ENCODE measurements at regions not wholly inside any gene's neighbourhood (a gene's known extent, or its start where the extent isn't known, plus 50 kb on each side); places are given as distances from the start of the nearest gene placed in this dataset.

DNA sequence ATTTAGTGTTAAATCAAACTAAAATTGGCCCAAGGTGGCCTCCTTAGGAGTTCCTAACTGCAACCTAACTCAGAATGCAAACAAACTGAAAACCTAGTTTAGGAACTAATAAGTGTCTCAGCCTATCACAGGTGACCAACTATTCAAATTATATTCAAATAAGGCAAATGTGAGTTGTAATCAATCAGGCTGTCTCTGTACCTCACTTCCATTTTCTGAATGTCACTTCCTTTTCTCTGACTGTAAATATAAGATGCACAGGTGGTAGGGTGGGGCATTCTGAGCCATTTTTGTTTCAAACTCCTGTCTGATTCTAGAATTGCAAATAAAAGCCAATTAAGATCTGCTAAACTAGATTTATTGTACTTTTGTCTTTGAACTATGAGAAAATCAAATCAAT is 401.5 kb downstream of the PPP3CA start:
- Histone ChIP-seq H2AK5ac (ENCODE audit: low read depth, low read length) (no peak overlapping the region), H3K4me2 (ENCODE audit: low read depth, low read length) (no peak overlapping the region), H3K18ac (ENCODE audit: low read depth, low read length) (no peak overlapping the region), H3K36me3 (ENCODE audit: control insufficient read depth, insufficient read depth, low read length) (no peaks in the 10 kb centered on the region), H3K56ac (ENCODE audit: extremely low read depth, insufficient read depth, low read length) (no peak overlapping the region), H3K9ac (ENCODE audit: low read depth, low read length) (no peak overlapping the region), H3K79me1 (ENCODE audit: low read depth in 1 of 2, low read length in 2 of 2) (no peaks in the 10 kb centered on the region), H3K27ac (ENCODE audit: insufficient read depth, low read length) (no peak overlapping the region), H2BK20ac (ENCODE audit: low read depth, low read length) (no peak overlapping the region), H3K23ac (ENCODE audit: low read depth, low read length) (no peak overlapping the region), H3K4me3 (ENCODE audit: insufficient read depth, low read depth, low read length) (no peak overlapping the region), H4K8ac (ENCODE audit: low read depth in 2 of 2, low read length in 2 of 2) (no peak overlapping the region), H3K9me3 (ENCODE audit: control insufficient read depth, insufficient read depth, low read length) (no peaks in the 10 kb centered on the region), H3K27me3 (ENCODE audit: control insufficient read depth, insufficient read depth, low read length) (no peaks in the 10 kb centered on the region), H2BK15ac (ENCODE audit: low read depth, low read length) (no peak overlapping the region), H4K5ac (ENCODE audit: low read depth, low read length) (no peak overlapping the region), H3K9me1 (ENCODE audit: insufficient read depth, low read length) (no peaks in the 10 kb centered on the region), H2AK9ac (replicated peaks; ENCODE audit: low read depth, low read length, poor library complexity) (no peak overlapping the region), H2BK120ac (ENCODE audit: low read depth, low read length) (no peak overlapping the region), H2AFZ (replicated peaks; ENCODE audit: low read length, poor library complexity) (no peak overlapping the region), H3K4ac (ENCODE audit: low read depth, low read length) (no peak overlapping the region), H2BK5ac (ENCODE audit: low read depth, low read length, poor library complexity, severe bottlenecking) (no peak overlapping the region), H4K20me1 (ENCODE audit: insufficient read depth, low read length) (no peaks in the 10 kb centered on the region), H4K91ac (ENCODE audit: insufficient read depth, low read depth, low read length) (no peak overlapping the region), H3K4me1 (ENCODE audit: control insufficient read depth, insufficient read depth, low read length) (no peaks in the 10 kb centered on the region), H3K14ac (replicated peaks; ENCODE audit: low read depth, low read length) (no peak overlapping the region)
- no TSS peak for BruUV-seq (replicated peaks)
- TF ChIP-seq RFX5 (IDR thresholded peaks at IDR 0.05; ENCODE audit: low read depth, low read length) = no peak
- no peak for TF ChIP-seq SMC3 (IDR thresholded peaks at IDR 0.05; ENCODE audit: low read depth, low read length)
- ATAC-seq (ENCODE audit: low read depth) (no peak), DNase-seq (no peak)
- CTCF ChIA-PET = no interaction called here
- in situ Hi-C loops (cut with MboI; ENCODE audit: low sequenced_read_pairs) (no loop called here), dilution Hi-C loops (cut with HindIII; ENCODE audit: low sequenced_read_pairs, unreplicated experiment) (no loop called here), intact Hi-C loops (cut with micrococcal nuclease) (loop anchor here (1.0 kb wide), 1 partner anchor 30 kb away; no protein-coding TSS in a partner anchor)
- POLR2A ChIA-PET (ENCODE audit: unreplicated experiment) = no interaction called here

All from IMR-90 (cell line).